Ramos (cell line): ENCODE measurements at regions not wholly inside any gene's neighbourhood (a gene's known extent, or its start where the extent isn't known, plus 50 kb on each side); places are given as distances from the start of the nearest gene placed in this dataset.
"Not testable (repeated sequence)": the region's sequence is repeated elsewhere in the genome, so short reads cannot be mapped to it uniquely, and the experiment has no call there.

ENCODE experiments used
- in situ Hi-C: fragments of 300-500 bp; cut with MboI; formaldehyde crosslinking; loops from one replicate; pipeline ENCODE4 v1.14.3; 2022; ENCODE audit warnings: low sequenced_read_pairs; ENCODE audit not compliant: unreplicated experiment

DNA sequence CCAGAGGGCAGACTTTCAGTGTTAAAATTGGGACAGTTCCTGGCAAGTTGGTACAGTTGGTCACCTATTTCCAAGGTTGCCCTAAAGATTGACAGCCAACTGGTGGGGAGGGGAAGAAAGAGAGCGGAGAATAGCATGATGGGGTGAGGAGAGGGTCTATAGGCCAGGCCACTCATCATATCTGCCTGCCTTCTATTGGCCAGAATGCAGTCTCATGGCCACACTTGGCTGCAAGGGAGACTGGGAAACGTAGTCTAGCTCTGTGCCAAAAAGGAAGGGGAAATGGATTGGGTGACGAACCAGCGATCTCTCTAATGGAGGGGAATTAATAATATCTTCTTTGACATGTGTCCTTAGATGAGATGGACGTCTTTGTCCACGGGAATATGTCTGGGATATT, 197.4 kb upstream of the ATP6AP2 start:
- in situ Hi-C loops = no loop called here

GRCh38 chrX:40380655-40381488, 199.9 kb upstream of the ATP6AP2 start:
- in situ Hi-C loops = no loop called here

GRCh38 chrX:40377684-40378083, 203.1 kb upstream of the ATP6AP2 start:
- in situ Hi-C loops = no loop called here

DNA sequence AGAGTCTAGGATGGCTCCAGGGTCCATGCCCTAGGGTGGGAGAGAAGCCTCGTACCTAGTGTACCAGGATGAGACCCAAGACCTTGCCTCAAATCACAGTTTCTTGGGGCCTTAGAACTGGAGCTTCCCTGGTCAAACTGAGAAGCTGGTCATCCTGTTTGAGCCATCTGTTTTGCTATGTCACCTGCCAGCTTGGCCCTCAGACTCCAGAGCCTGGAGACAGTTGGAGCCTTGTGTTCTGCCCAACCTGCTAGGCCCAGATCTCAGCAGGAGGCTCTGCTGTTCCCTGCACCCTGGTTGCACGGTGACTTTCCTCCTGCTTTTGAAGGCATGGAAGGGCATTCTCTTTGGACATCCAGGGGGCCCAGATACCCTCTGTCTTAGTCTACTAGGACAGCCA, 206.3 kb upstream of the ATP6AP2 start:
- in situ Hi-C loops = no loop called here

GRCh38 chrX:40373641-40374040, 207.1 kb upstream of the ATP6AP2 start:
- in situ Hi-C loops = no loop called here

DNA sequence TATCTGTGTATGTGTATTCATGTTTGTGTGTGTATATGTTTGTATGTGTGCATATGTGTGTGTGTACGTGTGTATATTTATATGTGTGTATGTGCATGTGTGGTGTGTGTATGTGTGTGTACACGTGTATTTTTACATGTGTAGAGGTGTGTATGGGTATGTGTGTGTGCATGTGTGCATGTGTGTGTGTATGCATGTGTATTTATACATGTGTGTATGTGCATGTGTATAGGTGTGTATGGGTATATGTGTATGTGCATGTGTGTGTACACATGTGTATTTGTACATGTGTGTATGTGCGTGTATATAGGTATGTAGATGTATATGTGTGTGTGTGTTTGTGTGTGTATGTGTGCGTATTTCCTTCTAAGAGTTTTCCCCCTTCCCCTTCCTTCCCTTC, 207.7 kb upstream of the ATP6AP2 start:
- in situ Hi-C loops = no loop called here

- in situ Hi-C loops = no loop called here
Observed at GRCh38 chrX:40371376-40371775, 209.4 kb upstream of the ATP6AP2 start.

- in situ Hi-C loops = no loop called here
Observed at GRCh38 chrX:40368611-40369061, 212.1 kb upstream of the ATP6AP2 start.

GRCh38 chrX:40366661-40367060, 214.1 kb upstream of the ATP6AP2 start:
- in situ Hi-C loops = no loop called here

GRCh38 chrX:40362291-40362690, 218.5 kb upstream of the ATP6AP2 start:
- in situ Hi-C loops = not testable (repeated sequence)

- in situ Hi-C loops = no loop called here
Observed at GRCh38 chrX:40360557-40360956, 220.2 kb upstream of the ATP6AP2 start.

GRCh38 chrX:40359593-40359992, 221.2 kb upstream of the ATP6AP2 start:
- in situ Hi-C loops = no loop called here

- in situ Hi-C loops = no loop called here
Observed at GRCh38 chrX:40358994-40359393, 221.8 kb upstream of the ATP6AP2 start.

- in situ Hi-C loops = no loop called here
Observed at GRCh38 chrX:40349251-40349650, 231.5 kb upstream of the ATP6AP2 start.

GRCh38 chrX:40346379-40346778, 234.4 kb upstream of the ATP6AP2 start:
- in situ Hi-C loops = no loop called here

GRCh38 chrX:40343319-40343718, 237.5 kb upstream of the ATP6AP2 start:
- in situ Hi-C loops = no loop called here

DNA sequence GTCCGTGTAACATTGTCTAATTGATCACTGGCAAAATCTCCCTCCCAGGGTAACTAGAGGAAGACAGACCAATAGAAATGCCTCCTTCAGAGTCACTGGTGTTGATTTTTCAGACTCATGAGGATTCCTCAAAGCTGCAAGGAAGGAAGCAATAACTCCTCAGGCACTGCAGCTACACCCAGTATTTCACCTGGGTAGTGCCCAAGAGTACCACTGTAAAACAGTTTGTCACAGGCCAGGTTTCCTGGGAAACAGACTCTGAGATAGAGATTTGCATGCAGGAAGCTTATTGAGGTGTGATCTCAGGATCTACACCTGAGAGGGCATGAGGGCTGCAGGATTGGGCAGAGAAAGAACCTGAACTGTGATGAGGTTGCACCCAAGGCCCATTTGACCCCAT, 240.7 kb upstream of the ATP6AP2 start:
- in situ Hi-C loops = no loop called here

GRCh38 chrX:40333344-40333743, 235.6 kb upstream of the BCOR start:
- in situ Hi-C loops = no loop called here

- in situ Hi-C loops = no loop called here
Observed at GRCh38 chrX:40331762-40332161, 234.0 kb upstream of the BCOR start.

GRCh38 chrX:40331353-40331752, 233.6 kb upstream of the BCOR start:
- in situ Hi-C loops = no loop called here

- in situ Hi-C loops = no loop called here
Observed at GRCh38 chrX:40329616-40330015, 231.9 kb upstream of the BCOR start.

DNA sequence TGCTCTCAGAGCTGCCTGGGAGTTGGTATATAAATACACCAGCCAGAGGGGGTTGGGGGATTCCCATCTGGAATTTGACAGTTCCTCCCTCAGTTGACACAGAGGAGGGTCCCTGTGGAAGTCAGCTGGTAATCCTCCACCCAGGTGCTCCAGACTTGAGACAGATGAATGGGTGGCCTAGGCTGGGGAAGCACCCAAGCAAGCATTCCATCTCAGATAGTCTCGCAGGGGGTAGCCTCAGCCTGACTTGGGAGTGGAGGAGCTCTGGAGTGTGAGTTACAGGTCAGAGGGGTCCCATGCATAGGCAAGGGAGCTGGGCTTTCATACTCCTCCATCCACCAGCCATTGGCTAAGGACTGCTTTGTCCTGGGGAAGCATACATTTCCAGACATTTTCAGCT, 229.3 kb upstream of the BCOR start:
- in situ Hi-C loops = no loop called here
